Vagina (tissue), 2 donors: ENCODE measurements at regions not wholly inside any gene's neighbourhood (a gene's known extent, or its start where the extent isn't known, plus 50 kb on each side); places are given as distances from the start of the nearest gene placed in this dataset.

ENCODE experiments used
- DNase-seq, 2 donors: peaks; one replicate each; pipeline ENCODE4 v3.0.0-alpha.2; 2017; ENCODE audit errors: extremely low spot score in 2 of 2
- H3K27ac ChIP-seq: fragments of 200-600 bp; sonication (generic); one replicate; pipeline ENCODE4 v1.5.1; 2019
- H3K27me3 ChIP-seq: fragments of 200-600 bp; sonication (generic); one replicate; pipeline ENCODE4 v1.5.1; 2019
- H3K36me3 ChIP-seq, 2 donors: fragments of 200-600 bp; sonication (generic); one replicate each; pipeline ENCODE4 v1.5.1; 2017 to 2019
- H3K4me1 ChIP-seq: fragments of 200-600 bp; sonication (generic); one replicate; pipeline ENCODE4 v1.5.1; 2019
- H3K4me3 ChIP-seq, 2 donors: fragments of 200-600 bp; sonication (generic); 1 replicate in 1 of 2; 2 replicates in 1 of 2; pipeline ENCODE4 v1.5.1; 2016 to 2019
- H3K9me3 ChIP-seq: fragments of 200-600 bp; sonication (generic); one replicate; pipeline ENCODE4 v1.5.1; 2019
- POLR2A ChIP-seq, 2 donors: fragments of 450-650 bp; IDR thresholded peaks; one replicate each; pipeline ENCODE4 v1.6.1; 2017; ENCODE audit warnings: antibody characterized with exemption in 2 of 2, mild to moderate bottlenecking in 2 of 2, moderate library complexity in 2 of 2
- POLR2AphosphoS5 ChIP-seq, 2 donors: sonication (generic); formaldehyde crosslinking; IDR thresholded peaks; one replicate each; pipeline ENCODE4 v1.9.0; 2017; ENCODE audit warnings: antibody characterized with exemption in 2 of 2, mild to moderate bottlenecking in 2 of 2, low read depth in 1 of 2; ENCODE audit not compliant: insufficient read depth in 1 of 2
- intact Hi-C: fragments of 100-400 bp; cut with DNase I; formaldehyde crosslinking; loops from one replicate; pipeline ENCODE4 v1.15.1; 2023
- TF ChIP-seq, protein P1 (sequence below), 3 experiments: fragments of 450-650 bp in 2 of 3; fragments of 200-600 bp in 1 of 3; sonication (generic) in 1 of 3; IDR thresholded peaks; one replicate each; pipeline ENCODE4 v1.5.1; 2017 to 2019; ENCODE audit warnings: antibody characterized with exemption in 3 of 3, mild to moderate bottlenecking in 2 of 3, moderate library complexity in 2 of 3

DNA sequence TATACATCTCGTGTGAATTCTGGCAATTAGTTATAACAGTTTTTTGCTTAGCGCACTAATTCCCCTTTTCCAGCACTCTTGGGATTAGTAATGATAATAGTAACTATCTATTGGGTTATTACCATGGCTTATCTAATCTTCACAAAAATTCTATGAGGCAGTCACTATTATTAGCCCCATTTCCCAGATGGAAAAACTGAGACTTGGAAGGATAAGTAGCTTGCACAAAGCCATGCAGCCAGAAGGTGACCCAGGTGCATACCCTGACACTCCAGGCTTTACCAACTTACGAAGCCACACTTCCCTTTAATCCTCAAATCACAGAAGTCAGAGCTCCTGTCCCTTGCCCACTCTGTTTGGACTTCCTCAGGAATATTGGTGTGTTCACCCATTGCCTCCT is 156.8 kb downstream of the CYP26B1 start:
- DNase-seq, result no peak
- no peaks in the 10 kb centered on the region for H3K36me3 ChIP-seq
- TF ChIP-seq POLR2A (IDR thresholded peaks at IDR 0.05) (no peak), POLR2AphosphoS5 (IDR thresholded peaks at IDR 0.05; ENCODE audit: insufficient read depth in 1 of 2, low read depth in 1 of 2) (no peak)
- TF ChIP-seq, protein P1, sequence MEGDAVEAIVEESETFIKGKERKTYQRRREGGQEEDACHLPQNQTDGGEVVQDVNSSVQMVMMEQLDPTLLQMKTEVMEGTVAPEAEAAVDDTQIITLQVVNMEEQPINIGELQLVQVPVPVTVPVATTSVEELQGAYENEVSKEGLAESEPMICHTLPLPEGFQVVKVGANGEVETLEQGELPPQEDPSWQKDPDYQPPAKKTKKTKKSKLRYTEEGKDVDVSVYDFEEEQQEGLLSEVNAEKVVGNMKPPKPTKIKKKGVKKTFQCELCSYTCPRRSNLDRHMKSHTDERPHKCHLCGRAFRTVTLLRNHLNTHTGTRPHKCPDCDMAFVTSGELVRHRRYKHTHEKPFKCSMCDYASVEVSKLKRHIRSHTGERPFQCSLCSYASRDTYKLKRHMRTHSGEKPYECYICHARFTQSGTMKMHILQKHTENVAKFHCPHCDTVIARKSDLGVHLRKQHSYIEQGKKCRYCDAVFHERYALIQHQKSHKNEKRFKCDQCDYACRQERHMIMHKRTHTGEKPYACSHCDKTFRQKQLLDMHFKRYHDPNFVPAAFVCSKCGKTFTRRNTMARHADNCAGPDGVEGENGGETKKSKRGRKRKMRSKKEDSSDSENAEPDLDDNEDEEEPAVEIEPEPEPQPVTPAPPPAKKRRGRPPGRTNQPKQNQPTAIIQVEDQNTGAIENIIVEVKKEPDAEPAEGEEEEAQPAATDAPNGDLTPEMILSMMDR (IDR thresholded peaks at IDR 0.05), result no peak
- no peaks in the 10 kb centered on the region for H3K9me3 ChIP-seq
- no peaks in the 10 kb centered on the region for H3K27me3 ChIP-seq
- no peak overlapping the region for H3K4me3 ChIP-seq
- intact Hi-C loops, result no loop called here
- no peak overlapping the region for H3K27ac ChIP-seq
- no peaks in the 10 kb centered on the region for H3K4me1 ChIP-seq

DNA sequence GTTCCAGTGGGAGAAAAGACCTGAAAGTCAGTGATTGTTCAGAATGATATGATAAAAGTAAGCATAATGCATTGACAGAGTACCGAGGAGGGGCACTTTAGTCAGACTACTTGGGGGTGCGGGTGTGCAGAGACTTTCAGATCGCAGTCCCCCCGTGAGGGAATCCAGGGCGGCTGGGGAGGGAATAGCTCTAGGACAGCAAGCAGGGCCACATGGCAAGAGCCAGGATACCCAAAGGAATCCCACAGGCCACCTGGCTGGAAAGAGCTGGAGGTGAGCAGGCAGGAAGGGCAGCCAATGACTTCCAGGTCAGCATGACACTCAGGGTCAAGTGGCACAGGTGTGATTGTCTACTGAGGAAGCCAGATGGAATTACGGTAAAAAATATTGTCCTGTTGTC is 157.5 kb downstream of the CYP26B1 start:
- H3K27me3 ChIP-seq, result no peaks in the 10 kb centered on the region
- no peaks in the 10 kb centered on the region for H3K9me3 ChIP-seq
- TF ChIP-seq POLR2A (IDR thresholded peaks at IDR 0.05), result no peak
- TF ChIP-seq, protein P1 (IDR thresholded peaks at IDR 0.05), result no peak
- no peak for TF ChIP-seq POLR2AphosphoS5 (IDR thresholded peaks at IDR 0.05; ENCODE audit: insufficient read depth in 1 of 2, low read depth in 1 of 2)
- no peak overlapping the region for H3K4me3 ChIP-seq
- no peaks in the 10 kb centered on the region for H3K4me1 ChIP-seq
- no peaks in the 10 kb centered on the region for H3K36me3 ChIP-seq
- intact Hi-C loops, result no loop called here
- no peak for DNase-seq
- H3K27ac ChIP-seq, result no peak overlapping the region

DNA sequence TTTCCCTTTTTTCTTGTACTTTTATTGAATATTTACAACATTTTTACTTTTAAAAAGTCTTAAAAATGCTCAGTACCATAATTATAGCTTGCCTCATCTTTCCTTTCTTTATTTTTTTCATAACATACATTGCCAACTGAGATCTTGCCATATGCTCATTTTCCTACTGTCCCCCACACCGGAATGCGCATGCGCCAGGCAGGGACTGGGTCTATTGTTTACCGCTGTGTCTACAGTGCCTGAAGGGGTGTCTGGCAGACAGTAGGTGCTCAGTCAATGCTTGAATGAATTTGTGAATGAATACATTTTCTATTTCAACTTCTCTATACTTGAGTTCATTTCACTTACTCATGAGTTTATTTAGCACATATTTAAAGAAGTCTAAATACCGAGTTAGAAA is 158.0 kb downstream of the CYP26B1 start:
- H3K36me3 ChIP-seq, result no peaks in the 10 kb centered on the region
- no peak overlapping the region for H3K27ac ChIP-seq
- H3K4me3 ChIP-seq, result no peak overlapping the region
- TF ChIP-seq POLR2A (IDR thresholded peaks at IDR 0.05), result no peak
- TF ChIP-seq, protein P1 (IDR thresholded peaks at IDR 0.05), result no peak
- H3K9me3 ChIP-seq, result no peaks in the 10 kb centered on the region
- no peak for DNase-seq
- H3K4me1 ChIP-seq, result no peaks in the 10 kb centered on the region
- no peaks in the 10 kb centered on the region for H3K27me3 ChIP-seq
- intact Hi-C loops, result no loop called here

DNA sequence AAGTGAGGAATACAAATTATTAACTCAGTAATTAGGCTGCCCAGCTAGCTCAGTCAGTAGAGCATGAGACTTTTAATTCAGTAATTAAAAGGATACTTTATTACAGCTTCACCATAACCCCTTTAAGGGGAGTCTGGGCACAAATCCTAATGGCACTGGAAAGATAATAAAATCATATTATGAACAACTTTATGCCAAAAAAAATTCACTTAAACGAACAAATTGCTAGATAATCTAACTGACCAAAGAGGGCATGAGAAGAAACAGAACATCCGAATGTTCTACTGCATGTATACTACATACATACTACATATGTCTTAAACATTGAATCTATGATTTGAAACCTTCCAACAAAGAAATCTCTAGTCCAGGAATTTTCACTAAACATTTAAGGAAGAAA is 159.5 kb downstream of the CYP26B1 start:
- Histone ChIP-seq H3K27me3 (no peaks in the 10 kb centered on the region), H3K27ac (no peak overlapping the region), H3K4me1 (no peaks in the 10 kb centered on the region), H3K4me3 (no peak overlapping the region), H3K9me3 (no peaks in the 10 kb centered on the region), H3K36me3 (no peaks in the 10 kb centered on the region)
- intact Hi-C loops, result no loop called here
- no peak for DNase-seq
- TF ChIP-seq, protein P1 (IDR thresholded peaks at IDR 0.05), result no peak
- TF ChIP-seq POLR2A (IDR thresholded peaks at IDR 0.05), result no peak
- no peak for TF ChIP-seq POLR2AphosphoS5 (IDR thresholded peaks at IDR 0.05; ENCODE audit: insufficient read depth in 1 of 2, low read depth in 1 of 2)

DNA sequence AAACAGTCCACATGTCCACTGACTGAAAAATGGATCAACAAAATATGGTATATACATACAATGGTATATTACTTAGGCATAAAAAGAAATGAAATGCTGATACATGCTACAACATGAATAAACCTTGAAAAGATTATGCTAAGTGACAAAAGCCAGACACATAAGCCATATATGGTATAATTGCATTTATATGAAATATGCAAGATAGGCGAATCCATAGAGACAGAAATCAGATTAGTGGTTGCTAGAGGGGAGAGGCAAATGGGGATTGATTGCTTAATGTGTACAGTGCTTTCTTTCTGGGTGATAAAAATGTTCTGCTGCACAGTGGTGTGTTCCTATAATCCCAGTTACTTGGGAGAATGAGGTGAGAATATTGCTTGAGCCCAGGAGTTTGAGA is 171.0 kb downstream of the CYP26B1 start:
- Histone ChIP-seq H3K27ac (no peak overlapping the region), H3K9me3 (no peaks in the 10 kb centered on the region)
- TF ChIP-seq POLR2AphosphoS5 (IDR thresholded peaks at IDR 0.05; ENCODE audit: insufficient read depth in 1 of 2, low read depth in 1 of 2), result no peak
- TF ChIP-seq POLR2A (IDR thresholded peaks at IDR 0.05), result no peak
- TF ChIP-seq, protein P1 (IDR thresholded peaks at IDR 0.05), result no peak

More for the DNA sequence above, 171.0 kb downstream of the CYP26B1 start:
- no peaks in the 10 kb centered on the region for H3K4me1 ChIP-seq
- no peaks in the 10 kb centered on the region for H3K27me3 ChIP-seq
- no peak for DNase-seq
- intact Hi-C loops, result no loop called here
- no peak overlapping the region for H3K4me3 ChIP-seq
- H3K36me3 ChIP-seq, result no peaks in the 10 kb centered on the region
